ENCODE measurements at regions not wholly inside any gene's neighbourhood (a gene's known extent, or its start where the extent isn't known, plus 50 kb on each side); places are given as distances from the start of the nearest gene placed in this dataset.

- no peak for ATAC-seq
- Mint-ChIP-seq H3K27ac (no peak overlapping the region), H3K9me3 (ENCODE audit: low read depth) (no peaks in the 10 kb centered on the region), H3K4me1 (no peaks in the 10 kb centered on the region), H3K4me3 (no peak overlapping the region), H3K27me3 (no peaks in the 10 kb centered on the region), H3K36me3 (ENCODE audit: low read depth) (no peaks in the 10 kb centered on the region)
- intact Hi-C loops (cut with DNase I, micrococcal nuclease): no loop called here
- DNase-seq: no peak
- CTCF ChIA-PET: no interaction called here
- POLR2A ChIA-PET: no interaction called here
Observed at GRCh38 chr6:97594844-97595243, 311.8 kb upstream of the MMS22L start.

- no peaks in the 10 kb centered on the region for H3K36me3 Mint-ChIP-seq (ENCODE audit: low read depth)
- ATAC-seq: no peak
Observed at GRCh38 chr6:97621111-97621510, 338.1 kb upstream of the MMS22L start.

GRCh38 chr6:97626671-97627441 is 343.8 kb upstream of the MMS22L start:
- H3K36me3 Mint-ChIP-seq (ENCODE audit: low read depth): no peaks in the 10 kb centered on the region
- DNase-seq (no peak), ATAC-seq (no peak)
- ChIA-PET CTCF (no interaction called here), POLR2A (no interaction called here)
- no peaks in the 10 kb centered on the region for H3K9me3 Mint-ChIP-seq (ENCODE audit: low read depth)
- no peak overlapping the region for H3K27ac Mint-ChIP-seq
- no peaks in the 10 kb centered on the region for H3K27me3 Mint-ChIP-seq
- no peaks in the 10 kb centered on the region for H3K4me1 Mint-ChIP-seq
- intact Hi-C loops (cut with DNase I, micrococcal nuclease): no loop called here
- no peak overlapping the region for H3K4me3 Mint-ChIP-seq

More at GRCh38 chr6:97621111-97621510, 338.1 kb upstream of the MMS22L start:
- no peak overlapping the region for H3K27ac Mint-ChIP-seq
- H3K4me1 Mint-ChIP-seq: no peaks in the 10 kb centered on the region
- no peaks in the 10 kb centered on the region for H3K9me3 Mint-ChIP-seq (ENCODE audit: low read depth)
- ChIA-PET CTCF (no interaction called here), POLR2A (no interaction called here)
- DNase-seq: no peak
- no peaks in the 10 kb centered on the region for H3K27me3 Mint-ChIP-seq
- intact Hi-C loops (cut with DNase I, micrococcal nuclease): no loop called here
- no peak overlapping the region for H3K4me3 Mint-ChIP-seq

GRCh38 chr6:97629180-97629579 is 346.2 kb upstream of the MMS22L start:
- intact Hi-C loops (cut with DNase I, micrococcal nuclease): no loop called here
- no peak for DNase-seq
- Mint-ChIP-seq H3K27me3 (no peaks in the 10 kb centered on the region), H3K27ac (no peak overlapping the region), H3K36me3 (ENCODE audit: low read depth) (no peaks in the 10 kb centered on the region), H3K4me3 (no peak overlapping the region), H3K4me1 (no peaks in the 10 kb centered on the region), H3K9me3 (ENCODE audit: low read depth) (no peaks in the 10 kb centered on the region)
- POLR2A ChIA-PET: no interaction called here
- ATAC-seq: no peak
- CTCF ChIA-PET: no interaction called here

- Mint-ChIP-seq H3K4me3 (no peak overlapping the region), H3K27me3 (no peaks in the 10 kb centered on the region), H3K9me3 (ENCODE audit: low read depth) (no peaks in the 10 kb centered on the region), H3K36me3 (ENCODE audit: low read depth) (no peaks in the 10 kb centered on the region), H3K4me1 (no peaks in the 10 kb centered on the region), H3K27ac (no peak overlapping the region)
- POLR2A ChIA-PET: no interaction called here
- DNase-seq (no peak), ATAC-seq (no peak)
- intact Hi-C loops (cut with DNase I, micrococcal nuclease): no loop called here
- CTCF ChIA-PET: no interaction called here
Observed at GRCh38 chr6:97630604-97631003, 347.6 kb upstream of the MMS22L start.

- POLR2A ChIA-PET: no interaction called here
- CTCF ChIA-PET: interaction anchor here (1.3 kb wide), 1 partner anchor 9 kb away, joined by 4 read pairs; no protein-coding TSS in a partner anchor
- H3K4me1 Mint-ChIP-seq: no peaks in the 10 kb centered on the region
- no peaks in the 10 kb centered on the region for H3K27me3 Mint-ChIP-seq
- intact Hi-C loops (cut with DNase I, micrococcal nuclease): no loop called here
- H3K36me3 Mint-ChIP-seq (ENCODE audit: low read depth): no peaks in the 10 kb centered on the region
- H3K27ac Mint-ChIP-seq: no peak overlapping the region
- DNase-seq: no peak
- no peaks in the 10 kb centered on the region for H3K9me3 Mint-ChIP-seq (ENCODE audit: low read depth)
- no peak for ATAC-seq
- no peak overlapping the region for H3K4me3 Mint-ChIP-seq
Observed at GRCh38 chr6:97632341-97632740, 349.3 kb upstream of the MMS22L start.

- peaks cover 2% of the 10 kb centered on the region for H3K9me3 Mint-ChIP-seq (ENCODE audit: low read depth)
- no peaks in the 10 kb centered on the region for H3K4me1 Mint-ChIP-seq
- ATAC-seq (no peak), DNase-seq (no peak)
- ChIA-PET CTCF (no interaction called here), POLR2A (no interaction called here)
- no peaks in the 10 kb centered on the region for H3K27me3 Mint-ChIP-seq
- no peaks in the 10 kb centered on the region for H3K36me3 Mint-ChIP-seq (ENCODE audit: low read depth)
- intact Hi-C loops (cut with DNase I, micrococcal nuclease): no loop called here
- no peak overlapping the region for H3K4me3 Mint-ChIP-seq
- H3K27ac Mint-ChIP-seq: no peak overlapping the region
Observed at GRCh38 chr6:97639702-97640101, 356.7 kb upstream of the MMS22L start.

GRCh38 chr6:97644353-97644752 is 361.3 kb upstream of the MMS22L start:
- H3K36me3 Mint-ChIP-seq (ENCODE audit: low read depth): no peaks in the 10 kb centered on the region
- H3K27ac Mint-ChIP-seq: no peak overlapping the region
- ChIA-PET POLR2A (no interaction called here), CTCF (no interaction called here)
- H3K4me1 Mint-ChIP-seq: no peaks in the 10 kb centered on the region
- no peak for ATAC-seq
- no peak for DNase-seq
- no peak overlapping the region for H3K4me3 Mint-ChIP-seq
- intact Hi-C loops (cut with DNase I, micrococcal nuclease): no loop called here
- no peaks in the 10 kb centered on the region for H3K27me3 Mint-ChIP-seq
- peaks cover 2% of the 10 kb centered on the region for H3K9me3 Mint-ChIP-seq (ENCODE audit: low read depth)

GRCh38 chr6:97645757-97646156 is 362.7 kb upstream of the MMS22L start:
- ChIA-PET POLR2A (no interaction called here), CTCF (no interaction called here)
- DNase-seq: no peak
- ATAC-seq: no peak
- no peaks in the 10 kb centered on the region for H3K4me1 Mint-ChIP-seq
- H3K9me3 Mint-ChIP-seq (ENCODE audit: low read depth): peaks cover 1% of the 10 kb centered on the region
- H3K36me3 Mint-ChIP-seq (ENCODE audit: low read depth): no peaks in the 10 kb centered on the region
- intact Hi-C loops (cut with DNase I, micrococcal nuclease): no loop called here
- H3K4me3 Mint-ChIP-seq: no peak overlapping the region
- H3K27me3 Mint-ChIP-seq: no peaks in the 10 kb centered on the region
- no peak overlapping the region for H3K27ac Mint-ChIP-seq

- POLR2A ChIA-PET: no interaction called here
- DNase-seq (no peak), ATAC-seq (no peak)
- intact Hi-C loops (cut with DNase I, micrococcal nuclease): no loop called here
- Mint-ChIP-seq H3K27ac (no peak overlapping the region), H3K36me3 (ENCODE audit: low read depth) (no peaks in the 10 kb centered on the region), H3K27me3 (no peaks in the 10 kb centered on the region), H3K9me3 (ENCODE audit: low read depth) (peaks cover 1% of the 10 kb centered on the region), H3K4me1 (no peaks in the 10 kb centered on the region), H3K4me3 (no peak overlapping the region)
- CTCF ChIA-PET: interaction anchor here (1.2 kb wide), 1 partner anchor 16 kb away, joined by 3 read pairs; no protein-coding TSS in a partner anchor
Observed at GRCh38 chr6:97653076-97653475, 370.1 kb upstream of the MMS22L start.

- intact Hi-C loops (cut with DNase I, micrococcal nuclease): no loop called here
- Mint-ChIP-seq H3K4me1 (no peaks in the 10 kb centered on the region), H3K9me3 (ENCODE audit: low read depth) (peaks cover 1% of the 10 kb centered on the region), H3K36me3 (ENCODE audit: low read depth) (no peaks in the 10 kb centered on the region), H3K27ac (no peak overlapping the region), H3K4me3 (no peak overlapping the region), H3K27me3 (no peaks in the 10 kb centered on the region)
- ChIA-PET POLR2A (no interaction called here), CTCF (no interaction called here)
- DNase-seq (no peak), ATAC-seq (no peak)
Observed at GRCh38 chr6:97653517-97653916, 370.5 kb upstream of the MMS22L start.

GRCh38 chr6:97654674-97655073 is 371.7 kb upstream of the MMS22L start:
- Mint-ChIP-seq H3K36me3 (ENCODE audit: low read depth) (no peaks in the 10 kb centered on the region), H3K27me3 (no peaks in the 10 kb centered on the region), H3K27ac (no peak overlapping the region), H3K9me3 (ENCODE audit: low read depth) (peaks cover 1% of the 10 kb centered on the region), H3K4me3 (no peak overlapping the region), H3K4me1 (no peaks in the 10 kb centered on the region)
- ChIA-PET POLR2A (no interaction called here), CTCF (no interaction called here)
- no peak for ATAC-seq
- intact Hi-C loops (cut with DNase I, micrococcal nuclease): no loop called here
- no peak for DNase-seq

GRCh38 chr6:97656236-97656635 is 373.2 kb upstream of the MMS22L start:
- no peak for ATAC-seq

More at GRCh38 chr6:97656236-97656635, 373.2 kb upstream of the MMS22L start:
- no peaks in the 10 kb centered on the region for H3K4me1 Mint-ChIP-seq
- H3K4me3 Mint-ChIP-seq: no peak overlapping the region
- DNase-seq: no peak
- H3K36me3 Mint-ChIP-seq (ENCODE audit: low read depth): no peaks in the 10 kb centered on the region
- intact Hi-C loops (cut with DNase I, micrococcal nuclease): no loop called here
- CTCF ChIA-PET: no interaction called here
- no peaks in the 10 kb centered on the region for H3K9me3 Mint-ChIP-seq (ENCODE audit: low read depth)
- H3K27ac Mint-ChIP-seq: no peak overlapping the region
- H3K27me3 Mint-ChIP-seq: no peaks in the 10 kb centered on the region
- POLR2A ChIA-PET: no interaction called here
